ENCODE measurements at regions not wholly inside any gene's neighbourhood (a gene's known extent, or its start where the extent isn't known, plus 50 kb on each side); places are given as distances from the start of the nearest gene placed in this dataset.

- no peaks in the 10 kb centered on the region for H3K36me3 ChIP-seq (ENCODE audit: control insufficient read depth, insufficient read depth, low read length)
- DNase-seq (no peak), ATAC-seq (ENCODE audit: low read depth in 2 of 2) (no peak)
- no peak overlapping the region for H3K4me3 Mint-ChIP-seq
- no peaks in the 10 kb centered on the region for H3K9me3 Mint-ChIP-seq
- no peak overlapping the region for H3K27ac ChIP-seq (ENCODE audit: insufficient read depth, low read length, poor library complexity, severe bottlenecking)
- no peak overlapping the region for H3K27ac Mint-ChIP-seq
- H3K27me3 ChIP-seq (ENCODE audit: control insufficient read depth, insufficient read depth, low read length), result no peaks in the 10 kb centered on the region
- no peaks in the 10 kb centered on the region for H3K9me3 ChIP-seq (ENCODE audit: control insufficient read depth in 2 of 2, low read length in 2 of 2)
- peaks cover 27% of the 10 kb centered on the region for H3K27me3 Mint-ChIP-seq
- no peaks in the 10 kb centered on the region for H3K4me1 ChIP-seq (ENCODE audit: control insufficient read depth, insufficient read depth, low read length, poor library complexity, severe bottlenecking)
- H3K36me3 Mint-ChIP-seq, result no peaks in the 10 kb centered on the region
- no peak overlapping the region for H3K4me3 ChIP-seq (ENCODE audit: low read depth, low read length)
- H3K4me1 Mint-ChIP-seq, result no peaks in the 10 kb centered on the region
These were observed 50.6 kb upstream of the CELF2 start for GRCh38 chr10:10967029-10967428.

GRCh38 chr10:10967581-10968256 lies 50.0 kb upstream of the CELF2 start:
- no peaks in the 10 kb centered on the region for H3K36me3 ChIP-seq (ENCODE audit: control insufficient read depth, insufficient read depth, low read length)
- Mint-ChIP-seq H3K36me3 (no peaks in the 10 kb centered on the region), H3K27me3 (peaks cover 34% of the 10 kb centered on the region), H3K4me1 (no peaks in the 10 kb centered on the region), H3K27ac (no peak overlapping the region), H3K9me3 (no peaks in the 10 kb centered on the region), H3K4me3 (no peak overlapping the region)
- H3K27ac ChIP-seq (ENCODE audit: insufficient read depth, low read length, poor library complexity, severe bottlenecking), result no peak overlapping the region
- ATAC-seq (ENCODE audit: low read depth in 2 of 2) (no peak), DNase-seq (no peak)
- no peaks in the 10 kb centered on the region for H3K27me3 ChIP-seq (ENCODE audit: control insufficient read depth, insufficient read depth, low read length)
- H3K9me3 ChIP-seq (ENCODE audit: control insufficient read depth in 2 of 2, low read length in 2 of 2), result no peaks in the 10 kb centered on the region
- H3K4me1 ChIP-seq (ENCODE audit: control insufficient read depth, insufficient read depth, low read length, poor library complexity, severe bottlenecking), result no peaks in the 10 kb centered on the region
- H3K4me3 ChIP-seq (ENCODE audit: low read depth, low read length), result no peak overlapping the region
